ENCODE measurements at regions not wholly inside any gene's neighbourhood (a gene's known extent, or its start where the extent isn't known, plus 50 kb on each side); places are given as distances from the start of the nearest gene placed in this dataset.

GRCh38 chr3:75985432-75985831, 200.1 kb upstream of the ZNF717 start:
- ATAC-seq = no peak
- Histone ChIP-seq H3K4me3 (no peak overlapping the region), H3K36me3 (no peaks in the 10 kb centered on the region), H3K4me1 (no peaks in the 10 kb centered on the region), H3K27ac (no peak overlapping the region), H3K9me3 (no peaks in the 10 kb centered on the region), H3K27me3 (no peaks in the 10 kb centered on the region)
- DNase-seq = no peak
- intact Hi-C loops (cut with DNase I) = no loop called here
- TF ChIP-seq CTCF (IDR thresholded peaks at IDR 0.05) = no peak

GRCh38 chr3:76010252-76010651, 224.9 kb upstream of the ZNF717 start:
- DNase-seq (no peak), ATAC-seq (no peak)
- no peaks in the 10 kb centered on the region for H3K36me3 ChIP-seq
- no peak overlapping the region for H3K4me3 ChIP-seq
- no peak overlapping the region for H3K27ac ChIP-seq
- intact Hi-C loops (cut with DNase I) = no loop called here
- no peak for TF ChIP-seq CTCF (IDR thresholded peaks at IDR 0.05)
- no peaks in the 10 kb centered on the region for H3K27me3 ChIP-seq
- H3K9me3 ChIP-seq = no peaks in the 10 kb centered on the region
- H3K4me1 ChIP-seq = no peaks in the 10 kb centered on the region

GRCh38 chr3:76011121-76011520, 225.8 kb upstream of the ZNF717 start:
- Histone ChIP-seq H3K9me3 (no peaks in the 10 kb centered on the region), H3K4me1 (no peaks in the 10 kb centered on the region), H3K36me3 (no peaks in the 10 kb centered on the region), H3K4me3 (no peak overlapping the region), H3K27me3 (no peaks in the 10 kb centered on the region), H3K27ac (no peak overlapping the region)
- DNase-seq (no peak), ATAC-seq (no peak)
- TF ChIP-seq CTCF (IDR thresholded peaks at IDR 0.05) = no peak
- intact Hi-C loops (cut with DNase I) = no loop called here

- no peaks in the 10 kb centered on the region for H3K27me3 ChIP-seq
- ATAC-seq = no peak
- intact Hi-C loops (cut with DNase I) = no loop called here
Measured at GRCh38 chr3:76015496-76015895, 230.1 kb upstream of the ZNF717 start.

GRCh38 chr3:76016111-76016510, 230.8 kb upstream of the ZNF717 start:
- H3K27me3 ChIP-seq = no peaks in the 10 kb centered on the region
- no peak for TF ChIP-seq CTCF (IDR thresholded peaks at IDR 0.05)
- no peak for ATAC-seq

More at GRCh38 chr3:76015496-76015895, 230.1 kb upstream of the ZNF717 start:
- no peak for TF ChIP-seq CTCF (IDR thresholded peaks at IDR 0.05)
- no peak for DNase-seq
- no peaks in the 10 kb centered on the region for H3K36me3 ChIP-seq
- H3K4me3 ChIP-seq = no peak overlapping the region
- no peaks in the 10 kb centered on the region for H3K9me3 ChIP-seq
- H3K4me1 ChIP-seq = no peaks in the 10 kb centered on the region
- no peak overlapping the region for H3K27ac ChIP-seq

GRCh38 chr3:76016769-76017439, 231.6 kb upstream of the ZNF717 start:
- intact Hi-C loops (cut with DNase I) = no loop called here
- no peaks in the 10 kb centered on the region for H3K9me3 ChIP-seq
- H3K4me1 ChIP-seq = no peaks in the 10 kb centered on the region
- no peak for TF ChIP-seq CTCF (IDR thresholded peaks at IDR 0.05)
- H3K27ac ChIP-seq = no peak overlapping the region
- ATAC-seq (no peak), DNase-seq (no peak)
- no peaks in the 10 kb centered on the region for H3K36me3 ChIP-seq
- no peaks in the 10 kb centered on the region for H3K27me3 ChIP-seq
- H3K4me3 ChIP-seq = no peak overlapping the region

More at GRCh38 chr3:76016111-76016510, 230.8 kb upstream of the ZNF717 start:
- H3K36me3 ChIP-seq = no peaks in the 10 kb centered on the region
- H3K27ac ChIP-seq = no peak overlapping the region
- H3K9me3 ChIP-seq = no peaks in the 10 kb centered on the region
- intact Hi-C loops (cut with DNase I) = no loop called here
- no peaks in the 10 kb centered on the region for H3K4me1 ChIP-seq
- no peak overlapping the region for H3K4me3 ChIP-seq
- DNase-seq = no peak
